ENCODE measurements at regions not wholly inside any gene's neighbourhood (a gene's known extent, or its start where the extent isn't known, plus 50 kb on each side); places are given as distances from the start of the nearest gene placed in this dataset.

DNA sequence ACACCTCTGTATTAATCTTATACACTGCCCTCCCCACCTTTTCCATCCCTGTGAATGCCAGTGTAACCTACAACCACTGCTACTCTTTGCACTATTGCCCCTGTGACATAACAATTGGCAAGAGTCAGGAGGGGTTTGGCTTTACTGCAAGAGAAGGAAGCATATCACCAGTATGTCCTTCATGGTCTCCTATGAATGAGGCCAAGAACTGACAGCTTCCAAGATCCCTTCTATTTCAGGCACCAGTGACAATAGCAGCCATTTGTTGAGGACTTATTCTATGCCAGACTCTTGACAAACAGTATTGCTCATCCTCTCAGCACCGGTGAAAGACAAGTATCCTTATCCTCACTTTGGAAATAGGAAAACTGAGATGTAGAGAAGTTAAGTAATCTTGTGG, 363.9 kb downstream of the MID1IP1 start:
- TF ChIP-seq POLR2AphosphoS5 (IDR thresholded peaks at IDR 0.05; ENCODE audit: low read depth, low read length) (no peak), POLR2A (IDR thresholded peaks at IDR 0.05; ENCODE audit: low read depth, low read length) (no peak), TAF1 (IDR thresholded peaks at IDR 0.05; ENCODE audit: borderline replicate concordance, low read depth, low read length) (no peak)

All from GM12892 (cell line).